ENCODE measurements at regions not wholly inside any gene's neighbourhood (a gene's known extent, or its start where the extent isn't known, plus 50 kb on each side); places are given as distances from the start of the nearest gene placed in this dataset.
"Not testable (repeated sequence)": the region's sequence is repeated elsewhere in the genome, so short reads cannot be mapped to it uniquely, and the experiment has no call there.

DNA sequence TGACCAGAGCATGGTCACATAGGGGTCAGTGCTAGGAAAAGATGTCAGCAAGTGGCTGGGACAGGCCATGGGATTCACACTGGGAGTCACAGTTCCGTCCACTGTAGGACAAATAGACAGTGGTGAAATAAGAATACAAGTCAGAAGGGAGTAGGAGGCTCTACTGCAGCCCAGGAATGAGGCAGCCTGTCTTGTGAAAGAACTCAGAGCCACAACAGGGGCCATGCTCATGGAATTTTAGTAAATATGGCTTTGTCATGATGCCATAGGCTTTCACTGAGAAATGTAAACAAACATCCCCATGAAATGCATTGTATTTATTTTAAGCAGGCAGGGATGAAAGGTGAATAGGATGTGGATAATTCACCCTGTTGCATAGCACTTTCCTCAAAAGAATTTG lies 504.3 kb downstream of the SOX11 start:
- DNase-seq (ENCODE audit: low spot score), result no peak

DNA sequence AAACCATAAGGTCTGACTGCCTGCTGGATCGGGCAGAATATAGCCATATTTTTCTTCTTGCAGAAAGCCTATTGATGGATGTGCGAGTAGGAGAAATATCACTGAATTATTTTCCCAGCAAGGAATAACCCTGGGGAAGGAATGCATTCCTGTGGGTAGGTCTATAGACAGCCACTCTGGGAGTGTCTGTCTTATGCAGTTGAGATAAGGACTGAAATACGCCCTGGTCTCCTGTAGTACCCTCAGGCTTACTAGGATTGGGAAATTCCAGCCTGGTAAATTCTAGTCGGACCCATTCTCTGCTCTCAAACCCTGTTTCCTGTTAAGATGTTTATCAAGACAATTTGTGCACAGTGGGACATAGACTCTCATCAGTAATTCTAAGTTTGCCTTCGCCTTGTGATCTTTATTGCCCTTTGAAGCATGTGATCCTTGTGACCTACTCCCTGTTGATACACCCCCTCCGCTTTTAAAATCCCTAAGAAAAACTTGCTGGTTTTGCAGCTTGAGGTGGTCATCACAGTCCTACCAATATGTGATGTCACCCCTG lies 506.3 kb downstream of the SOX11 start:
- DNase-seq (ENCODE audit: low spot score), result not testable (repeated sequence)

DNA sequence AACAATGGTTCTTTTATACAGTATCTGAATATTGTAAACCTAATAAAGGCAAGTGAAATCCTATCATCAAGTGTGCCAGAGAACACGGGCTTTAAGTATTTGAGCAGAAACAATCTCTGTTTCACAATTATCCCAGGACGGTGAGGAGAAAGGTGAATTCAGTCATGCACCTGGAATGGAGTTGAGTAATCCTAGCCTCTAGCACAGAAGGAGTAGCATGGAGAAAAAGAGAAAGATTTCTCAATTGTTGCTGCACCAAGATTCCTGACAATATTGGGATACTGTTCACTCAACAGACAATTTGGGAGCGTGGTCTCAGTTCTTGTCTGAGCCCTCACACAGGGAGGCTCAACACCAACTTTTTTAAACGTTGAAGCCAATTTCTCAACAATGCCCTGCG lies 510.6 kb downstream of the SOX11 start:
- DNase-seq (ENCODE audit: low spot score), result no peak

DNA sequence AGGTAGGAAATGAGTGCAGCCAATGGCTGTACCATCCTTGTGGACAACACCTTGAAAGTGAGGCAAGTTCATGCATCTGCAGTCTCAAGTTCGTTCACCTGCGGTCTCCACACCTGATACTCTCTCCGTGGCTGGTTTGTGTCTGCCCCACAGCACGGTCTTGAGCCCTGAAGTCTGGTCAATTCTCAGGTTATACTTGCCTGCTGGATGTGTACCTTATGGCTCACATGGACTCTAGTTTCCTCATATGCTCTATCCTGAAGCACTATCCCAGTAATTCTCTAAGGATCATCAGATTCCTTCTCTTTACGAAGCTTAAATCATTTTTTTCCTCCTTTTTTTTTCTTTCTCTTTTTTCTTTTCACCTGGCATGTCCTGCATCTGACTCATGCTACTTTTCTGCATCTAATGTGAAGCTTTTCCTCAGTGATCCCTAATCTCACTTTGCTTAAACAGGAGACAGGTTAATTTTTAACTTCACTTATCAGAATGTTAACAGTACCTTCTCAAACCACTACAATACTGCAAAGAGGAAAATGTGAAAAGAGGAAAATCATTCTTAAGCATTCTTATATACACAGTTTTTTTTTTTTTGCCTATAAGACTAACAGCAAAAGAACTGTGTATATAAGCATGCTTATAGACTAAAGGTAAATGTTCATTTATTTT lies 511.2 kb downstream of the SOX11 start:
- DNase-seq (ENCODE audit: low spot score), result no peak

DNA sequence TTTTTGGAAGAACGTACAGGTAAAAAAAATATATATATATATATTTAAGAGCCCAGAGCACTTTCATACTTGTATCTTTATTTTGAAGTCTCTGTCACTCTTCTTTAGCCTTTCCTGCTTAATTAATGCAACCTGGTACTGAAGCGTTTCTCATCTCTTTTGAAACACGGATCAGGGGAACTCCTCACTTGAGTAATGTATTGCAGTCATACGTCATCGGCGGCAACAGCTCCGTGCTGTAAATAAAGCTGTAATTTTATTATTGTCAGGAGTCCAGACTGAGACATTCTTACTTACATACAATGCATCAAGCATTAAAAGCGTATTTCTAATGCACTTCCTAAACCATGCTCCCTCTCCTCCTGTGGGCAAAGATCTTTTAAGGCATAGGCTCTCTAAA lies 514.7 kb downstream of the SOX11 start:
- no peak for DNase-seq (ENCODE audit: low spot score)

DNA sequence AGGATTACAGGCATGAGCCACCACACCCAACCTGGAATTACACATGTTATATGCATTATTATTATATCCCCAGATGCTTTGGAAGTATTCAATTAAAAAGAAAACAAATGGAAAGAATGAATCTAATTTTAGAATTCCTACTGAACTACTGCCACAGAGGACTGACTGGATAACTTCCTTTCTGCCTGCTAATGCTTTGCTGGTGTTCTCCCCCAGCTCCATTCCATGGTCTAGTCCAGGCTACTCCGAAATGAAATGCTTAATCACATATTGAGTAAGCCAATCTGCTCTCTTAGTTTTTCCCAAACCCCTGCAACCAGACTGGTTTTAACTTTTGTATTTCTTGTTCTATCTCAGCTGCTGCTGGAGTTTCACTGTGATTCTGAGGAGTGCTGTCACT lies 519.1 kb downstream of the SOX11 start:
- no peak for DNase-seq (ENCODE audit: low spot score)

DNA sequence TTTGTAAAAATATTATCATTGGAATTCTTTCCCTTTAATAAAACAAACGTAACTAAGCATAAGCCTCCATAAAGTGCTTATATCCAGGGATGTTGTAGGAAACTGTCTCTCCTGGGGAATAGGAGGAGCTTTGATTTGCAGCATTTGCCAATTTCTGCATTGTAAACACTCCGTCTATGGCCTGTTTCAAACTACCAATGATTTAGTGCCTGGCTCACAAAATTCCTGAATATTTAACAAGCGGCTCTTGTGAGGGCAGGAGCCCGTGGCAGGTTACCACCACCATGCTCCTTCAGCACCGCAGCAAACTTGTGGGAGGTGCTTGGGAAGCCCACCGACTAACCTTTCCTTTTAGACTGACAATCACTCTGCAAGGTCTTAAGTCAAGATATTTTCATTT lies 520.3 kb downstream of the SOX11 start:
- DNase-seq (ENCODE audit: low spot score), result peak; percentile 19

DNA sequence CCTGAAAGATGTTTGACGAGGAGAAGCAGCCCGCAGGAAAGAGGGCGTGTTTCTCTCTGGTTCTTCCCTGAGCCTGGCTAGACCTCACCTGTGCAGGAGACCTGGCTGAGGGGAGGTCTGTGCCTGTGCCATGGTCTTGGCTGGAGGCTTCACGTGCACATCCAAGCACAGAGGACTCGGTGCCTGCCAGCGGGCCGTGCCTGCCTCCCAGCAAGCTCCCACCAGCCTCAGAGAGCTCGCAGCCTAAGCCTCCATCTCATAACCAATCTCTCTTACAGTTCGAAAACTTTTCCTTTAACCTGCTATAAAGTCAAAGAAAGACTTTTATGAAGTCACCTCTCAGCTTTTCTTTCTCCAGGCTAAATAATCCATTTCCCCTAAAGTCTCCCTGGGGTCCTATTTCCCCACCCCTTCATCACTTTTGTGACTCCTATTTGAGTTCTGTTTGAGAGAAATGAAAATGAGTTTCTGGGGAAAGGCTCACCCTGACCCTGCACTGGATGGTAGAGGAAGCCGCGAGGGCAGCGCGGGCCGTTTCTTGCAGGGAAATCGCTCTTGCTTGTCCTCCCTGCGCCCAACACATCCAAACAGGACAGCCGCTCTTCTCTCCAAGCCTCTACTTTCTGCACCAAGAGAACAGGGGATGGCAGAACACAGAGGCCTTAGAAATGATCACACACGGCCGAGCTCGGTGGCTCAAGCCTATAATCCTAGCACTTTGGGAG lies 521.0 kb downstream of the SOX11 start:
- no peak for DNase-seq (ENCODE audit: low spot score)

DNA sequence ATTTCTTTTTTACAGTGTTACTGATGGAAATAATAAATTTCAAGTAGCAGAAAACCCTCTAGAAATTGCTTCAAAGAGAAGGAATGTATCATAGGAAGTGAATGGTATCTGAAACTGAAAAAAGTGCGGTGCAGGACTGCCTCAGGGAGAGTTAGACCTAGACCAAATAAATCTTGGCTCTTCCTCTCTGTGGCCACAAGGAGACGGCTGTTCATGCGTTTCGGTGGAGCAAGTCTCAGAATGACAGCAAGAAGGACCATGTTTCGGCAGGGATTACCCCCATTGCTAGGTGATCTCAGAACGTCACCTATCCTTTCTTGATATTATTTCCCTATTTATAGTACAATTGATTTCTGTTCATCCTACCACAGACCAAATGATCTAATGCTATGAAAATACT lies 522.3 kb downstream of the SOX11 start:
- peak; percentile 8 for DNase-seq (ENCODE audit: low spot score)

DNA sequence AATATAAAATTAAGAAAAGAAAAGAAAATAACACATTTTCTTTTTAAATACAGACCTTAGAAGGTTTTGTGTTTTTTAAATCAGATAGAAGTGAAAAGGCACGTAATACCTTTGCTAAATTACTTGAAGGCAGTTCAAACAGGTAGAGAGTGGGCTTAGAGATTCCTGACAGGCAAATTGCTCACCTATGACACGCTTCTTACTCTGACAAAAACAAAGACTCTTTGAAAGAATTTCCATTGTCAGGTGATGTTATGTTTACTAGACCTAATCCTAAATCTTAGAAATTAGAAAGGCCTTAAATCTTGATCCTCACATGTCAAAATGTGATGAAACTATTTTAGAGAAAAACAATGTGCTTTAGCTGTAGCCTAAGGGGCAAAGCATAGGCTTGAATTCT lies 522.9 kb downstream of the SOX11 start:
- DNase-seq (ENCODE audit: low spot score), result peak; percentile 7

DNA sequence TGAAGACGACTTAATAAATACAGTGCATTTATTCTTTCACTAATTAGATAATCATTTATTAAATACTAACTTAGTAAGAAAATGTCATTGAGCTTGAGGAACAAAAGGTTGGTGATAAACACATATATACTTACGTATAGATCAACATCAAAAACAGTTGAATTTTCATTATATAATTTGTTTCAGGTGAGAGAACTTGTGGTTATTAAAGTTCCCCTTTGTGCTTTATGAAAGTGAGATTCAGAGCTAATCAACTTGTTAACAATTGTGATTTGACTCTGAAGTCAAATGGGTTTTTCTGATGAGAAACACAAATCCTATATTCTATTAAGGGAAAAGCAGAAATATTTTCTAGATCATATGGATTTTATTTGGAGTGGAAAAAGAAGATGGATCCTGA lies 524.0 kb downstream of the SOX11 start:
- no peak for DNase-seq (ENCODE audit: low spot score)

DNA sequence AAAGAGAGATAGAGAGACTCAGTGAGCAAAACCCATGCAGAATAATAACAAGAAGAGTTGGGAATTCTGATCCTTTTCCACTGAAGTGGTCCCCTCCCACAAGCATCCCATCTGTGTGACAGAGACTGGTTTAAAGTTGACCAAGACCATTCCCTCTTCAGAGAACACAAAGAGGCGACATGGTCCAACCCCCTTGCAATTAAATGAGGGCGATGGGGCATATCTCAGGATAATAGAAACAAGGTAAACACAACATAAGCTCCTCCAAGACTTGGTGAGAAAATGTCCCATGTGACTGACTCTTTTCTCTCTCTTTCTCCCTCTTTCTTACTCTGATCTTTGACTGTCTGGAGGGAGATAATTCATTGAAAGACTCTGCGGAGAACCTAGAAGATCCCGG lies 526.7 kb downstream of the SOX11 start:
- no peak for DNase-seq (ENCODE audit: low spot score)

DNA sequence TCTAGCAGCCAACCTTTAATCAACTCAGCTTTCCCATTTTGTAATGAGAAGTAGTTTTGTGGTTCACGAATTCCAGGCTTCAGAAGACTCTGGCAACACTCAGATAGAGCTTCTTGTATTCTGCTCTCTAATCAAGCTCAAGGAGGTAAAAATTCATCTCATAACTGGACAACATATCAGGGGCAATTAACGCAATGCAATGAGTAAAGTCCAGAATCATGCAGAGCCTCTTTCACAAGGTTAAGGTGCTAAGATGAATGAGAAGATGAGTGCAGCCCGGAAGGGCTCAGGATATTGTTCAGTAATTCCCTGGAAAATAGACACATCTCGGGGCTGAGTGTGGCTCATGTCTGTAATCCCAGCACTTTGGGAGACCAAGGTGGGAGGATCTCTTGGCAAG lies 527.7 kb downstream of the SOX11 start:
- DNase-seq (ENCODE audit: low spot score), result no peak

DNA sequence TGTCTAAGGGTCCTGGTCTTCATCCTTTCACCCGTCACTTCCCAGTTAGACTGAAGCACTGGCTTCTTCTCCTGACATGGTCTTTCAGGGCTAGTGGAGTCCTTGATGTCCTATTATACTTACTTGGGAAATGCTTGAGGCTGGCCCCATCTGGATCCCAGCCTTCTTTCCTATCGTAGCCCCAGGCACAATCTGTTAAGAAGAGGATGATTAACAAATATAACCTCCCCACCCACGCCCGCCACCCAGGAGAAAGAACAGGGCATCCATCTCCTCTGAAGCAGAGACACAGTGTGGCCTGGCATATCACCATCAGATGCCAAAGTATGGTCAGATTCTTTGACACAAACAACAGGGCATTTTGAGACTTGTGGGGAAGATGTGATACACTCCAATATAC lies 530.1 kb downstream of the SOX11 start:
- DNase-seq (ENCODE audit: low spot score), result no peak

DNA sequence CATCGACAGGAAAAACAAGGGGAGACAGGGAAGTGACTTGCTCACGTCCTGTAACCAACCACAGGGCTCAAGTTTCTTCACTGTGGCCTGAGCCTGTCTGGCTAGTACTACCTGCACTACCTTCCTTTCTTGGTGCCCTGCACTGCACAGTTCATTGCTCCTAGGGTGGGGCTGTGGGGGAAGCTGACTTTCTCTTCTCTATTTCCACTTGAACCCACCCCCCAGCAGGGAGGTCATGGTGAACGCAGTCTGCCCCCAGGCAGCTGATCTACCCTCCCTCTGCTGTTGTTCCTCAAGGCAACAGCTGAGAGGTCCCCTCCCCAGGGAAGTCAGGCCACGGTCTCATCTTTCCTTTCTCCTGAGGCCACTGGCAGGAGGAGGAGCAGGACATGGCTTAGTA lies 532.1 kb downstream of the SOX11 start:
- no peak for DNase-seq (ENCODE audit: low spot score)

DNA sequence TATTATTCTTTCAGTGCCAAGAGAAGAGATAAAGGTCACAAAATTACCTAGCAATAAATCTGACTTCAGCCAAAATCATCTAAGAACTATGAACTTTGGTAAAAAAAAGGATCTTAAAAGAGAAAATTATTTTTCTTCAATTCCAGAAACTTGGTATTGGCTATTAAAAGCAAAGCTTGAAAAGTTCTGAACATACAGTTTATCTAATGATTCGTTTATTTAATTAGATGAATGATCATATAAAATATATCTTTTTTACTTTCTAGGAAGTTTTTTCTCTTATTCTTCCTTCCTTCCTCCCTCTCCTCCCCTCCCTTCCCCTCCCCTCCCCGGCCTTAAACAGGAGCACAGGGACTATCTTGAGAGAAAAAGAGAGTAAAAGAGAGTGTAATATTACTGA lies 536.1 kb downstream of the SOX11 start:
- no peak for DNase-seq (ENCODE audit: low spot score)

DNA sequence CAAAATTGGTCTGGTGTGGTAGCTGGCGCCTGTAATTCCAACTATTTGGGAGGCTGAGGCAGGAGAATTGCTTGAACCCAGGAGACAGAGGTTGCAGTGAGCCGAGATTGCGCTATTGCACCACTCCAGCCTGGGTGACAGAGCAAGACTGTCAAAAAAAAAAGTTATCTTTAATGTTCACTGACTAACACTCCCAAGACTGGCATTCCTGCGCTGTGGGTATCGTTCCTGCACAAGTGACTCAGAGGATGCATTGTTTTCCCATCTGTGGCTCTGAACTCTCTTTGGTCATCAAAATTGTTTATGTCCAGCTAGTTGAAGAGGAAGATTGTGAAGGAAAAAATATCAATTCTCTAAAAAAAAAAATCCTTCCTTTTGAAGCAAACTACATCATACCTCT lies 539.0 kb downstream of the SOX11 start:
- no peak for DNase-seq (ENCODE audit: low spot score)

DNA sequence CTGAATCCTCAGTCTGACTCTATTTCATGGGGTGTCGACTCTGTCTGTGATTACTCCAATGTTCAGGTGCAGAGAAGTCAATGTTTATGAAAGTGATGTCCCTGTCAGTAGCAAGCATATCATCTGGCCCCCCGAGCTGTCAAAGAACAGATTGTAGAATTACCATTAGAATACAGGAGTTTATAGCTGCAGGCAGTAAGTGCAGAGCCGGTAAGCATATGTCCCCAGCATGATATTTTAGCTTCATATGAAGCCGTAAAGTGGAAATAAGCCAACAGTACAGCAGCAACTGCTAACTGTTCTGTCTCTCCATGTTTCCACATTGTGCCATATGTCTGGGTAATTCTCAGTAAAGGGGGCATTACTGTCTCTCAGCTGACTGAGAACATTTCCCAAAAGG lies 541.8 kb downstream of the SOX11 start:
- DNase-seq (ENCODE audit: low spot score), result no peak

DNA sequence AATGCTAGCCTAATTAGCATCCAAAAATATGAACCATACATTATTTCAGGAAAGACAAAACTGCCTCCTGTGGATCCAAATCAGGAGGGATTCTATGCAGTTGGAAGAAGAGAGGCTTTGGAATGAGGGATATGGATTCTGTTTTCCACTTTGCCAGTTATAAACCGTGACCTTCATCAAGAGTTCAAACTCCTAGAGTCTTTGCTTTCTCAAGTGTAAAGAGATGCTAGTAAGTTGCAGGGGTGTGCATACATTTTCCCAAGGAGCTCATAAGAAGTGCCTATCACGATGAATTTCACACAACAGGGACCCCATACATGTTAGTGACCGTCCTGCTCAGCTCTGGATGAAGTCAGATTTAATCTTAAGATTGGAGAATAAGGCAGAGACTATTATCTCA lies 542.5 kb downstream of the SOX11 start:
- DNase-seq (ENCODE audit: low spot score), result no peak

DNA sequence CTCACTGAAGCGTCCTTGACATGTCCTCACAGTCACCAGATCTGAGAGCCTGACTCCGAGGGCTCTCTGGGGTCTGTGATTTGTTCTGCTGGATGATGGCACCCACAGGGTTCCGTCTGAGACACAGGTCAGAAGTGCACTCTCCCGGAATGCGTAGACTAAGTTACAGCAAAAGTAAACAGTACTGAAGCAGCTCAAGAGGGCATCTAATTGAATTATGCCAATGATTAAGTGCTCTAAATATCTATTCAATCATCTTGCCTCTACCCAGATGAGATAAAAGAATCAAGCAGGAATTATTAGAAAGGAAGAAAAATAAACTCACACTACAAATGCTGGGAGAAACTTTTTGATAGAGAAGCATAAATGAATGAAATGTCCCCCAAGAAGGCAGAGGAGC lies 544.1 kb downstream of the SOX11 start:
- no peak for DNase-seq (ENCODE audit: low spot score)

DNA sequence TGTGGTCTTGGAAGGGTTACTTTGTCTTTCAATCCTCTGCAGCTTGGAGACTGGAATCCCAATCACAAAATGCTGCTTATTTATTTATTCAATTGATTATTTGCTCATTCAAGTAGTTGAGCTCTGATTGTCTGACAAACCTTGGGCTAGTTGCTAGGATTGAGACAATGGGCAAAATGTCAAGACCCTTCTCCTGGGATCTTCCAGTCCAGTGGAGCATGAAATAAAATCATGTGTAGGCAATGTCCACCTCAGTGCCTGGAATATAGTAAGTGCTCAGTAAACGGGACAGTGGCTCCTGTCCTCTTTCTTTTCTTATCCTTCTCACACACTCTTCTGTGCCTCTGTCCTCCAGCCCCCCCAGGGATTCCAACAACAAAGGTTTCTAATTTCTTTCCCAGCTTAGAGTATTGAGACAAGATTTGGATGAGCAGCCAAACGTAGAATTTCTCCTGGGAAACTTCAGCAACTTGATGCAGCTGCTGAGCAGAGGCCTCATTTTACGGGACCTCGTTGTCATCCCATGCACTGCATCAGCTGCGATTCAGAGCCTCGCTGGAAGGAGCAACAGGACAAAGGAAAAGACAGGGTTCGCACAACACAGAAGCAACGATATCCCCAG lies 545.0 kb downstream of the SOX11 start:
- no peak for DNase-seq (ENCODE audit: low spot score)

DNA sequence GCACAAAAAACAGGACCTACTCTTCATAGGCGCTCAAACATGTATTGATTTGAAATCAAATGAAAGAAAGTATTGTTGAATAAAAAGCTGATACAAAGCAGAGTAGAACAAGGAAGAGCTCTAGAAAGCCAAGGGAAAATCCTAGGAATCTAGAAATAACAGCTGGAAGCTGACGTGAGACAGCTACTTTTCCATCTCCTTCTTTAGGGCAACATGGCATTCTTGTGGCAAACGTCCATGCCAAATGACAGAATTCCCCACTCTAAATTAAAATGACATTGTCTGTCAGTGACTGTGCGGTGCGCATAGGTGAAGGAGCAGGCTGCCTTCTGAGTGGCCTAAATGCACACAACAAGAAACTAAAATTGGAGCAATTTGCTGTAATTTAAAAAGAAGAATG lies 557.4 kb downstream of the SOX11 start:
- DNase-seq (ENCODE audit: low spot score), result no peak

DNA sequence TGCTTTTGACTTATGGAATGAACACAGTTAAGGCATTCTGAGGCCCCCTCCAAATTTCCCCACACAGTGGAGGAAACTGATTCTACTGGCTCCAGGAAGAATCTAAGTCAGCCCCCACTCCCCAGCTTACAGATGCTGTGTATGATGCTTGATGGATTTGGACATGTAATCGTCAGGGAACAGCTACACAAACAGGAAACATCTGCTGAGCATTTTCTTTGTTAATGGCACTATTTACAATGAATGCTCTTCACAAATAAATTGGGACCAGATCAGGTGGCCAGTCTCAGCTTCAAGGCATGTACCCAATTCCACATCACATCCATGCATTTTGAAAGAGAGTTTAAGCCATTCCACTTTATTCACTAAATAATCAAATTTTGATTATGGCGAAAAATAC lies 562.3 kb downstream of the SOX11 start:
- DNase-seq (ENCODE audit: low spot score), result no peak

Measured in umbilical cord (tissue), 1 donor.